ENCODE measurements at regions not wholly inside any gene's neighbourhood (a gene's known extent, or its start where the extent isn't known, plus 50 kb on each side); places are given as distances from the start of the nearest gene placed in this dataset.

DNA sequence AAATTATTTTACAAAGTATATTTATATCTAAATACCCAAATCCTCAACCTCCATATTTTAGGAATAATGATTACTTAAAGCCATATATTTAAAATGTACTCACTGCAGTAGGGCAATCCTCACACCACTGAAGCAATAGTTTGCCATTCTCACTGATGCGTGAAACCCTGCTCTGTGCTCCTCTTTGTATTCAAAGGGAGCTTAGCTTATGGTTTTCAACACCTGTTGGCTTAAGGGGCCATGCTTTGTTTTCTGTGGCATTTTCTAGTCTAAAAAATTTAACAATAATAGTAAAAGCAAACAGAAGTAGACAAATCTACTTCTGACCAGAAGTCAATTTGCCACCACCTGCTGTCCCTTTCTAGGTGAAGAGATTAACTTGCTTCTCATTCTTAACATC is 294.6 kb downstream of the FLRT2 start:
- H3K36me3 ChIP-seq (ENCODE audit: control insufficient read depth, insufficient read depth, low read length) = no peaks in the 10 kb centered on the region
- no peaks in the 10 kb centered on the region for H3K4me1 ChIP-seq (ENCODE audit: control insufficient read depth, insufficient read depth, low read length)
- H2BK120ac ChIP-seq (ENCODE audit: low read depth, low read length) = no peak overlapping the region
- no CpG with 5 or more reads among the region's 1 CpG for WGBS, 2 experiments (ENCODE audit: extremely low coverage in 2 of 2, insufficient read length in 1 of 2)
- DNase-seq (no peak), ATAC-seq (ENCODE audit: low read depth) (no peak)
- H3K9me1 ChIP-seq (ENCODE audit: insufficient read depth, low read length) = no peaks in the 10 kb centered on the region
- dilution Hi-C loops (cut with HindIII; ENCODE audit: low sequenced_read_pairs, unreplicated experiment) = no loop called here
- no peak overlapping the region for H2AK5ac ChIP-seq (ENCODE audit: low read depth, low read length)
- no peak overlapping the region for H3K18ac ChIP-seq (ENCODE audit: low read depth, low read length)
- no peak overlapping the region for H2AK9ac ChIP-seq (replicated peaks; ENCODE audit: low read depth, low read length, poor library complexity)
- TF ChIP-seq, protein P1, sequence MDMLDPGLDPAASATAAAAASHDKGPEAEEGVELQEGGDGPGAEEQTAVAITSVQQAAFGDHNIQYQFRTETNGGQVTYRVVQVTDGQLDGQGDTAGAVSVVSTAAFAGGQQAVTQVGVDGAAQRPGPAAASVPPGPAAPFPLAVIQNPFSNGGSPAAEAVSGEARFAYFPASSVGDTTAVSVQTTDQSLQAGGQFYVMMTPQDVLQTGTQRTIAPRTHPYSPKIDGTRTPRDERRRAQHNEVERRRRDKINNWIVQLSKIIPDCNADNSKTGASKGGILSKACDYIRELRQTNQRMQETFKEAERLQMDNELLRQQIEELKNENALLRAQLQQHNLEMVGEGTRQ (IDR thresholded peaks at IDR 0.05; ENCODE audit: low read depth, low read length) = no peak
- TF ChIP-seq MAZ (IDR thresholded peaks at IDR 0.05; ENCODE audit: borderline replicate concordance, low read depth, low read length) (no peak), SMC3 (IDR thresholded peaks at IDR 0.05; ENCODE audit: low read depth, low read length) (no peak), MXI1 (IDR thresholded peaks at IDR 0.05; ENCODE audit: borderline replicate concordance, low read depth, low read length) (no peak), RAD21 (IDR thresholded peaks at IDR 0.05; ENCODE audit: low read length) (no peak), NFE2L2 (IDR thresholded peaks at IDR 0.05; ENCODE audit: low read depth, low read length) (no peak), BHLHE40 (IDR thresholded peaks at IDR 0.05; ENCODE audit: low read depth, low read length) (no peak), CEBPB (IDR thresholded peaks at IDR 0.05; ENCODE audit: low read depth, low read length) (no peak), MAFK (IDR thresholded peaks at IDR 0.05; ENCODE audit: low read depth, low read length) (no peak), CHD1 (IDR thresholded peaks at IDR 0.05; ENCODE audit: low read depth, low read length) (no peak), RCOR1 (IDR thresholded peaks at IDR 0.05; ENCODE audit: insufficient replicate concordance, low read length) (no peak), RFX5 (IDR thresholded peaks at IDR 0.05; ENCODE audit: low read depth, low read length) (no peak)
- TF ChIP-seq, protein P2, sequence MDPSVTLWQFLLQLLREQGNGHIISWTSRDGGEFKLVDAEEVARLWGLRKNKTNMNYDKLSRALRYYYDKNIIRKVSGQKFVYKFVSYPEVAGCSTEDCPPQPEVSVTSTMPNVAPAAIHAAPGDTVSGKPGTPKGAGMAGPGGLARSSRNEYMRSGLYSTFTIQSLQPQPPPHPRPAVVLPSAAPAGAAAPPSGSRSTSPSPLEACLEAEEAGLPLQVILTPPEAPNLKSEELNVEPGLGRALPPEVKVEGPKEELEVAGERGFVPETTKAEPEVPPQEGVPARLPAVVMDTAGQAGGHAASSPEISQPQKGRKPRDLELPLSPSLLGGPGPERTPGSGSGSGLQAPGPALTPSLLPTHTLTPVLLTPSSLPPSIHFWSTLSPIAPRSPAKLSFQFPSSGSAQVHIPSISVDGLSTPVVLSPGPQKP (IDR thresholded peaks at IDR 0.05; ENCODE audit: borderline replicate concordance, low read depth, low read length) = no peak
- H3K27me3 ChIP-seq (ENCODE audit: control insufficient read depth, insufficient read depth, low read length) = no peaks in the 10 kb centered on the region
- no peak overlapping the region for H2BK20ac ChIP-seq (ENCODE audit: low read depth, low read length)
- intact Hi-C loops (cut with micrococcal nuclease) = no loop called here
- ChIA-PET POLR2A (ENCODE audit: unreplicated experiment) (no interaction called here), CTCF (no interaction called here)
- H3K9me3 ChIP-seq (ENCODE audit: control insufficient read depth, insufficient read depth, low read length) = no peaks in the 10 kb centered on the region
- H4K91ac ChIP-seq (ENCODE audit: insufficient read depth, low read depth, low read length) = no peak overlapping the region
- no peak overlapping the region for H3K56ac ChIP-seq (ENCODE audit: extremely low read depth, insufficient read depth, low read length)
- in situ Hi-C loops (cut with MboI; ENCODE audit: low sequenced_read_pairs) = no loop called here
- H3K79me1 ChIP-seq (ENCODE audit: low read depth in 1 of 2, low read length in 2 of 2) = no peaks in the 10 kb centered on the region
- no peak overlapping the region for H3K4ac ChIP-seq (ENCODE audit: low read depth, low read length)
- no peak overlapping the region for H3K4me2 ChIP-seq (ENCODE audit: low read depth, low read length)
- no peak overlapping the region for H2AFZ ChIP-seq (replicated peaks; ENCODE audit: low read length, poor library complexity)
- no peak overlapping the region for H2BK15ac ChIP-seq (ENCODE audit: low read depth, low read length)
- no peak overlapping the region for H4K8ac ChIP-seq (ENCODE audit: low read depth in 2 of 2, low read length in 2 of 2)
- no peak overlapping the region for H3K27ac ChIP-seq (ENCODE audit: insufficient read depth, low read length)
- no peak overlapping the region for H3K9ac ChIP-seq (ENCODE audit: low read depth, low read length)
- H4K5ac ChIP-seq (ENCODE audit: low read depth, low read length) = no peak overlapping the region
- H2BK5ac ChIP-seq (ENCODE audit: low read depth, low read length, poor library complexity, severe bottlenecking) = no peak overlapping the region
- no TSS peak for BruUV-seq (replicated peaks)
- no peaks in the 10 kb centered on the region for H4K20me1 ChIP-seq (ENCODE audit: insufficient read depth, low read length)
- H3K23ac ChIP-seq (ENCODE audit: low read depth, low read length) = no peak overlapping the region
- no peak overlapping the region for H3K4me3 ChIP-seq (ENCODE audit: insufficient read depth, low read depth, low read length)
- H3K14ac ChIP-seq (replicated peaks; ENCODE audit: low read depth, low read length) = no peak overlapping the region

Measured in IMR-90 (cell line).